ENCODE measurements at regions not wholly inside any gene's neighbourhood (a gene's known extent, or its start where the extent isn't known, plus 50 kb on each side); places are given as distances from the start of the nearest gene placed in this dataset.

DNA sequence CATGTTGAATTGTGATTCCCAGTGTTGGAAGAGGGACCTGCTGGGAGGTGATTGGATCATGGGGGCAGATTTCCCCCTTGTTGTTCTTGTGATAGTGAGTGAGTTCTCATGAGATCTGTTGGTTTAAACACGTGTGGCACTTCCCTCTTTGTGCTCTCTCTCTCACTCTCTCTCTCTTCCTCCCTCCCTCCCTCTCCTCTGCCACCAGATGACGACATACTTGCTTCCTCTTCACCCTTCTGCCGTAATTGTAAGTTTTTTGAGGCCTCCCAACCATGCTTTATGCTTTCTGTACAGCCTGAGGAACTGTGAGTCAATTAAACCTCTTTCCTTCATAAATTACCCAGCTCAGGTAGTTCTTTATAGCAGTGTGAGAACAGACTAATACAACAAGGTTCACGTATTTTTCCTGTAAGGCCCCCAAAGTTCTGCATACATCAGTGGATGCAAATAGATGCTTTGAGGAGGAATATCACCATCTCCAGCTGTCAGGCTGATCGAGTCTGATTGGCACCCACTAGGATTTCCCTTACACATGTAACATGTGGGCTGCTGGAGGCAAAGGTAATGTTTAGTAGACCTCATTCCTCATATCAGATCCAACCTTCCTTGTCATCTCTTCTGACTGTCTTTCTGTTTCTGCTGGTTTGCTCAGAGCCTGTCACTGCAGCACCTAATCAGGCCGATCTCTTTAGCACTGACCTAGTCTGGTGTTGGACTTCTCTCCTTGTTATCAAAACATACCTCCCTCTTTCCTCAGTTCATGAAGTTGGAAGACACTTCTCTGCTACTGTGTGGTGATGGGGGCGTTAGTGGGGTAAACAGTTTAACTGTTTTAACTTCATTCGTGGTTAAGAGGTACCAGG is 54.3 kb upstream of the BACH2 start:
- TF ChIP-seq, protein P1, sequence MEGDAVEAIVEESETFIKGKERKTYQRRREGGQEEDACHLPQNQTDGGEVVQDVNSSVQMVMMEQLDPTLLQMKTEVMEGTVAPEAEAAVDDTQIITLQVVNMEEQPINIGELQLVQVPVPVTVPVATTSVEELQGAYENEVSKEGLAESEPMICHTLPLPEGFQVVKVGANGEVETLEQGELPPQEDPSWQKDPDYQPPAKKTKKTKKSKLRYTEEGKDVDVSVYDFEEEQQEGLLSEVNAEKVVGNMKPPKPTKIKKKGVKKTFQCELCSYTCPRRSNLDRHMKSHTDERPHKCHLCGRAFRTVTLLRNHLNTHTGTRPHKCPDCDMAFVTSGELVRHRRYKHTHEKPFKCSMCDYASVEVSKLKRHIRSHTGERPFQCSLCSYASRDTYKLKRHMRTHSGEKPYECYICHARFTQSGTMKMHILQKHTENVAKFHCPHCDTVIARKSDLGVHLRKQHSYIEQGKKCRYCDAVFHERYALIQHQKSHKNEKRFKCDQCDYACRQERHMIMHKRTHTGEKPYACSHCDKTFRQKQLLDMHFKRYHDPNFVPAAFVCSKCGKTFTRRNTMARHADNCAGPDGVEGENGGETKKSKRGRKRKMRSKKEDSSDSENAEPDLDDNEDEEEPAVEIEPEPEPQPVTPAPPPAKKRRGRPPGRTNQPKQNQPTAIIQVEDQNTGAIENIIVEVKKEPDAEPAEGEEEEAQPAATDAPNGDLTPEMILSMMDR (IDR thresholded peaks at IDR 0.05; ENCODE audit: low read depth, low read length): no peak
- H3K4me3 ChIP-seq (ENCODE audit: low read depth, low read length): no peak overlapping the region

DNA sequence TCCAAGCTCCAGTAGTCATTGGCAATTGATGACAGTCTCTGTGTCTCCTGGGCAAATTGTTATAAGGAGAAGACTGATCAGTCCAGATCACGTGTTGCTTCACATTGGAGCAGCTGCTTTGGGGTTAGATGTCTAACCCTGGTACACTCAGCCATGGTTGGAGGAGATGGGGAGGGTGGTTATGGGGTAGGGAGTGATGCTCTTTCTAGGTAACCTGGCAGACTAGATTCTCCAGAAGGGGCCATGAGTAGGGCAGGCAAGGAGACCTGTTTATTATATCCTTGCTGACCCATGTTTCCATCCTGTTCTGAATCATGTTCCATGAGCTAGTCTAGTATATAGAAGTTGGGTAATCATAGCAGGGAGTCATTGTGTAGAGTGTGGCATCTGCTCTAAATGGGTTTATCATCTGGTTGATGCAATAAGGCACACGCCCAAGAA is 50.8 kb upstream of the BACH2 start:
- TF ChIP-seq, protein P1 (IDR thresholded peaks at IDR 0.05; ENCODE audit: low read depth, low read length): no peak
- no peak overlapping the region for H3K4me3 ChIP-seq (ENCODE audit: low read depth, low read length)

- H3K4me3 ChIP-seq (ENCODE audit: low read depth, low read length): no peak overlapping the region
- TF ChIP-seq, protein P1 (IDR thresholded peaks at IDR 0.05; ENCODE audit: low read depth, low read length): no peak
These were observed 50.1 kb upstream of the BACH2 start for GRCh38 chr6:90346729-90347128.
